HEK293 (cell line): ENCODE measurements at regions not wholly inside any gene's neighbourhood (a gene's known extent, or its start where the extent isn't known, plus 50 kb on each side); places are given as distances from the start of the nearest gene placed in this dataset.

ENCODE experiments used
- HOXA7 ChIP-seq: sonication (generic); formaldehyde crosslinking; IDR thresholded peaks from 2 replicates; pipeline ENCODE4 v1.8.1; 2022; ENCODE audit warnings: missing genetic modification reagents, borderline replicate concordance
- KLF16 ChIP-seq: fragments of 450-650 bp; formaldehyde crosslinking; IDR thresholded peaks from 2 replicates; pipeline ENCODE4 v1.5.1; 2017; ENCODE audit warnings: missing biosample characterization, missing genetic modification characterization
- REST ChIP-seq: fragments of 450-650 bp; formaldehyde crosslinking; IDR thresholded peaks from 2 replicates; pipeline ENCODE4 v1.5.1; 2016; ENCODE audit warnings: missing biosample characterization, missing genetic modification characterization
- YY1 ChIP-seq: fragments of 450-650 bp; formaldehyde crosslinking; IDR thresholded peaks from 2 replicates; pipeline ENCODE4 v1.5.1; 2018; ENCODE audit warnings: missing biosample characterization, missing genetic modification characterization
- ZFP41 ChIP-seq: fragments of 450-650 bp; formaldehyde crosslinking; IDR thresholded peaks from 2 replicates; pipeline ENCODE4 v1.5.1; 2016; ENCODE audit warnings: missing biosample characterization, missing genetic modification characterization, borderline replicate concordance
- ZNF146 ChIP-seq: fragments of 450-650 bp; formaldehyde crosslinking; IDR thresholded peaks from 2 replicates; pipeline ENCODE4 v1.5.1; 2016; ENCODE audit warnings: missing biosample characterization, missing genetic modification characterization
- ZNF221 ChIP-seq: fragments of 450-650 bp; formaldehyde crosslinking; IDR thresholded peaks from 2 replicates; pipeline ENCODE4 v1.5.1; 2017; ENCODE audit warnings: missing biosample characterization, missing genetic modification characterization, borderline replicate concordance
- ZNF24 ChIP-seq: fragments of 450-650 bp; formaldehyde crosslinking; IDR thresholded peaks from 2 replicates; pipeline ENCODE4 v1.5.1; 2016; ENCODE audit warnings: missing biosample characterization, missing genetic modification characterization
- ZNF274 ChIP-seq, 2 experiments: fragments of 200-500 bp in 1 of 2; fragments of 450-650 bp in 1 of 2; sonication (Bioruptor generic) in 1 of 2; formaldehyde crosslinking in 1 of 2; IDR thresholded peaks; 2 replicates each; pipeline versions ENCODE4 v1.5.1 to v1.6.1; 2014 to 2016; ENCODE audit warnings: borderline replicate concordance in 1 of 2, inconsistent platforms in 1 of 2, low read length in 1 of 2, missing biosample characterization in 1 of 2, missing genetic modification characterization in 1 of 2
- ZNF561 ChIP-seq: fragments of 450-650 bp; IDR thresholded peaks from 2 replicates; pipeline ENCODE4 v1.5.1; 2018; ENCODE audit warnings: missing biosample characterization, missing genetic modification characterization, borderline replicate concordance
- ZNF664 ChIP-seq: fragments of 450-650 bp; formaldehyde crosslinking; IDR thresholded peaks from 2 replicates; pipeline ENCODE4 v1.5.1; 2016; ENCODE audit warnings: missing biosample characterization, missing genetic modification characterization
- TF ChIP-seq, protein P1 (sequence below): IDR thresholded peaks from 2 replicates; pipeline ENCODE4 v1.6.1; 2011; ENCODE audit warnings: mild to moderate bottlenecking, low read depth, low read length, borderline replicate concordance
- TF ChIP-seq, protein P2 (sequence below): fragments of 450-650 bp; formaldehyde crosslinking; IDR thresholded peaks from 2 replicates; pipeline ENCODE4 v1.5.1; 2016; ENCODE audit warnings: missing biosample characterization, missing genetic modification characterization

GRCh38 chr10:76766682-76767081, 870.9 kb downstream of the KCNMA1 start:
- TF ChIP-seq ZNF24 (tag by site-specific recombination): no peak
- TF ChIP-seq, protein P1, sequence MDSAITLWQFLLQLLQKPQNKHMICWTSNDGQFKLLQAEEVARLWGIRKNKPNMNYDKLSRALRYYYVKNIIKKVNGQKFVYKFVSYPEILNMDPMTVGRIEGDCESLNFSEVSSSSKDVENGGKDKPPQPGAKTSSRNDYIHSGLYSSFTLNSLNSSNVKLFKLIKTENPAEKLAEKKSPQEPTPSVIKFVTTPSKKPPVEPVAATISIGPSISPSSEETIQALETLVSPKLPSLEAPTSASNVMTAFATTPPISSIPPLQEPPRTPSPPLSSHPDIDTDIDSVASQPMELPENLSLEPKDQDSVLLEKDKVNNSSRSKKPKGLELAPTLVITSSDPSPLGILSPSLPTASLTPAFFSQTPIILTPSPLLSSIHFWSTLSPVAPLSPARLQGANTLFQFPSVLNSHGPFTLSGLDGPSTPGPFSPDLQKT: no peak
- TF ChIP-seq, protein P2, sequence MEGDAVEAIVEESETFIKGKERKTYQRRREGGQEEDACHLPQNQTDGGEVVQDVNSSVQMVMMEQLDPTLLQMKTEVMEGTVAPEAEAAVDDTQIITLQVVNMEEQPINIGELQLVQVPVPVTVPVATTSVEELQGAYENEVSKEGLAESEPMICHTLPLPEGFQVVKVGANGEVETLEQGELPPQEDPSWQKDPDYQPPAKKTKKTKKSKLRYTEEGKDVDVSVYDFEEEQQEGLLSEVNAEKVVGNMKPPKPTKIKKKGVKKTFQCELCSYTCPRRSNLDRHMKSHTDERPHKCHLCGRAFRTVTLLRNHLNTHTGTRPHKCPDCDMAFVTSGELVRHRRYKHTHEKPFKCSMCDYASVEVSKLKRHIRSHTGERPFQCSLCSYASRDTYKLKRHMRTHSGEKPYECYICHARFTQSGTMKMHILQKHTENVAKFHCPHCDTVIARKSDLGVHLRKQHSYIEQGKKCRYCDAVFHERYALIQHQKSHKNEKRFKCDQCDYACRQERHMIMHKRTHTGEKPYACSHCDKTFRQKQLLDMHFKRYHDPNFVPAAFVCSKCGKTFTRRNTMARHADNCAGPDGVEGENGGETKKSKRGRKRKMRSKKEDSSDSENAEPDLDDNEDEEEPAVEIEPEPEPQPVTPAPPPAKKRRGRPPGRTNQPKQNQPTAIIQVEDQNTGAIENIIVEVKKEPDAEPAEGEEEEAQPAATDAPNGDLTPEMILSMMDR (tag by site-specific recombination): no peak
- no peak for TF ChIP-seq YY1
- no peak for TF ChIP-seq ZFP41 (tag by site-specific recombination)
- no peak for TF ChIP-seq ZNF561 (tag by site-specific recombination)
- no peak for TF ChIP-seq ZNF221 (tag by site-specific recombination)
- no peak for TF ChIP-seq ZNF274 (IDR thresholded peaks at IDR 0.05; ENCODE audit: low read length)
- TF ChIP-seq ZNF274 (tag by site-specific recombination; IDR thresholded peaks at IDR 0.05; ENCODE audit: borderline replicate concordance): no peak
- TF ChIP-seq KLF16 (tag by site-specific recombination): no peak
- no peak for TF ChIP-seq REST (tag by site-specific recombination)
- TF ChIP-seq ZNF146 (tag by site-specific recombination): no peak
- no peak for TF ChIP-seq ZNF664 (tag by site-specific recombination)
- TF ChIP-seq HOXA7 (CRISPR knock-in tag): no peak
